Thyroid gland (tissue), 4 donors: ENCODE measurements at regions not wholly inside any gene's neighbourhood (a gene's known extent, or its start where the extent isn't known, plus 50 kb on each side); places are given as distances from the start of the nearest gene placed in this dataset.

ENCODE experiments used
- POLR2A ChIP-seq, 2 donors: fragments of 450-650 bp; IDR thresholded peaks; one replicate each; pipeline ENCODE4 v1.6.1; 2017; ENCODE audit warnings: antibody characterized with exemption in 2 of 2, mild to moderate bottlenecking in 2 of 2, moderate library complexity in 1 of 2
- TF ChIP-seq, protein P1 (sequence below), 6 experiments: fragments of 200-600 bp in 3 of 6; fragments of 450-650 bp in 3 of 6; sonication (generic) in 3 of 6; IDR thresholded peaks; one replicate each; pipeline ENCODE4 v1.5.1; 2016 to 2019; ENCODE audit warnings: antibody characterized with exemption in 6 of 6, mild to moderate bottlenecking in 2 of 6, inconsistent platforms in 1 of 6, moderate library complexity in 1 of 6

DNA sequence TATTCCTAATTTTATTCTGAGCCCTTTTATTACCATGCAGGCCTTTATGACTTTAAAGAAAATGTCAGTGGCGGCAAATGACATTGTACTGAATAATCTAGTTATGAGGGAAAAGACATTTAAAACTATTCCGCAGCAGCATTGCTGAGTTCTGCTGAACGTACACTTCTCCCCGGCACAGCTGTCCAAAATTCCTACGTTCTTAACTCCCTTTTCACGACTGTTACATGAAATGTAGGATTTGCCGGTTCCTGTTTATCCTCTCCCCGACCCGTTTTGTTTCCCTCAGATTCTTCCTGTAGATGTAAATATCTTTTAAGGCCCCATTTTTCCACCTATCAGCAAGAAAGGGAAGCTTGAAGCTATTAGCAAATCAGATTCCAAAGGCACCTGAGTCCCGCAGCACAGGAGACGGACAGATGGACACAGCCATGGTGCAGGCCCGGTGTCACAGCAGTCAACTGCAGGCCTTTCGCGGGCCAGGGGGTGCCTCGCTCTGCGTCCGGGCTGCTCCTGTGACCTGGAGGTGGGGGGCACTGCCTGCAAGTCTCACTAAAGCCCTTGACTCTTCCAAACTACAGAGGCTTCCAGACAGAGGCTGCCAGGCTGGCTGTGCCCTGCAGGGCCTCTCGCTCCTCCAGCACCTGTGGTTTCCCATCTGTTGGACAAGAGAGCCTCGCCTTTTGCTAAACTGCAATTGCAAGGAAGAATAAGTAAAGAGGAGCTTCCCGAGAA lies 485.0 kb upstream of the MGMT start:
- TF ChIP-seq, protein P1, sequence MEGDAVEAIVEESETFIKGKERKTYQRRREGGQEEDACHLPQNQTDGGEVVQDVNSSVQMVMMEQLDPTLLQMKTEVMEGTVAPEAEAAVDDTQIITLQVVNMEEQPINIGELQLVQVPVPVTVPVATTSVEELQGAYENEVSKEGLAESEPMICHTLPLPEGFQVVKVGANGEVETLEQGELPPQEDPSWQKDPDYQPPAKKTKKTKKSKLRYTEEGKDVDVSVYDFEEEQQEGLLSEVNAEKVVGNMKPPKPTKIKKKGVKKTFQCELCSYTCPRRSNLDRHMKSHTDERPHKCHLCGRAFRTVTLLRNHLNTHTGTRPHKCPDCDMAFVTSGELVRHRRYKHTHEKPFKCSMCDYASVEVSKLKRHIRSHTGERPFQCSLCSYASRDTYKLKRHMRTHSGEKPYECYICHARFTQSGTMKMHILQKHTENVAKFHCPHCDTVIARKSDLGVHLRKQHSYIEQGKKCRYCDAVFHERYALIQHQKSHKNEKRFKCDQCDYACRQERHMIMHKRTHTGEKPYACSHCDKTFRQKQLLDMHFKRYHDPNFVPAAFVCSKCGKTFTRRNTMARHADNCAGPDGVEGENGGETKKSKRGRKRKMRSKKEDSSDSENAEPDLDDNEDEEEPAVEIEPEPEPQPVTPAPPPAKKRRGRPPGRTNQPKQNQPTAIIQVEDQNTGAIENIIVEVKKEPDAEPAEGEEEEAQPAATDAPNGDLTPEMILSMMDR (IDR thresholded peaks at IDR 0.05): no peak
- TF ChIP-seq POLR2A (IDR thresholded peaks at IDR 0.05): no peak
